ENCODE measurements at regions not wholly inside any gene's neighbourhood (a gene's known extent, or its start where the extent isn't known, plus 50 kb on each side); places are given as distances from the start of the nearest gene placed in this dataset.
A peak's percentile ranks its signal among the peaks of the same experiment; 100 is the strongest.

DNA sequence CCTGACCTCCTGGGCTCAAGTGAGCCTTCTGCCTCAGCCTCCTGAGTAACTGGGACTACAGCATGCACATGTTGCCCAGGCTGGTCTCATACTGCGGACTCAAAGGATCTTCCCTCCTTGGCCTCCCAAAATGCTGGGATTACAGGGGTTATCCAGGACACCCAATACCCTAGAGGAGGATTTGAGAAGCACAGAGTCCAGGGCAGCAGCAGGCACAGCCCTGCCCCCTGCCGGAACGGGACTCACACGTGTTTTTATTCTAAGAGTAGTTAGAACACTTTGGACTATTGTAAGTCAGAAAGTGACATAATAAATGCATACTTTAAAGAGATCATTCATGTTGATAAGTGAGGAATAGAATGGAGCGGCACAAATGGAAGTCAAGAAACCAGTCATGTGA, 80.2 kb downstream of the C6orf118 start:
- H3K36me3 ChIP-seq (replicated peaks; ENCODE audit: insufficient read depth, low read depth): no peaks in the 10 kb centered on the region
- no peak overlapping the region for H3K27ac ChIP-seq
- no peak overlapping the region for H3K4me2 ChIP-seq
- no peak overlapping the region for H3K4me3 ChIP-seq
- H3K79me2 ChIP-seq: no peaks in the 10 kb centered on the region
- H2AFZ ChIP-seq: no peak overlapping the region
- H3K27me3 ChIP-seq: no peaks in the 10 kb centered on the region
- WGBS (ENCODE audit: low lambda C conversion rate, missing lambda C conversion rate): 93% methylated on average over 5 of the region's 5 CpGs
- DNase-seq (ENCODE audit: low spot score): no peak
- TF ChIP-seq EZH2 (IDR thresholded peaks at IDR 0.05; ENCODE audit: borderline replicate concordance) (no peak), EZH2phosphoT487 (IDR thresholded peaks at IDR 0.05; ENCODE audit: low read depth, severe bottlenecking, unreplicated experiment) (no peak)
- TF ChIP-seq, protein P1, sequence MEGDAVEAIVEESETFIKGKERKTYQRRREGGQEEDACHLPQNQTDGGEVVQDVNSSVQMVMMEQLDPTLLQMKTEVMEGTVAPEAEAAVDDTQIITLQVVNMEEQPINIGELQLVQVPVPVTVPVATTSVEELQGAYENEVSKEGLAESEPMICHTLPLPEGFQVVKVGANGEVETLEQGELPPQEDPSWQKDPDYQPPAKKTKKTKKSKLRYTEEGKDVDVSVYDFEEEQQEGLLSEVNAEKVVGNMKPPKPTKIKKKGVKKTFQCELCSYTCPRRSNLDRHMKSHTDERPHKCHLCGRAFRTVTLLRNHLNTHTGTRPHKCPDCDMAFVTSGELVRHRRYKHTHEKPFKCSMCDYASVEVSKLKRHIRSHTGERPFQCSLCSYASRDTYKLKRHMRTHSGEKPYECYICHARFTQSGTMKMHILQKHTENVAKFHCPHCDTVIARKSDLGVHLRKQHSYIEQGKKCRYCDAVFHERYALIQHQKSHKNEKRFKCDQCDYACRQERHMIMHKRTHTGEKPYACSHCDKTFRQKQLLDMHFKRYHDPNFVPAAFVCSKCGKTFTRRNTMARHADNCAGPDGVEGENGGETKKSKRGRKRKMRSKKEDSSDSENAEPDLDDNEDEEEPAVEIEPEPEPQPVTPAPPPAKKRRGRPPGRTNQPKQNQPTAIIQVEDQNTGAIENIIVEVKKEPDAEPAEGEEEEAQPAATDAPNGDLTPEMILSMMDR (IDR thresholded peaks at IDR 0.05; ENCODE audit: poor library complexity): no peak
- H4K20me1 ChIP-seq (ENCODE audit: insufficient read depth, poor library complexity, severe bottlenecking): no peaks in the 10 kb centered on the region
- no peaks in the 10 kb centered on the region for H3K9me2 ChIP-seq (replicated peaks; ENCODE audit: insufficient read depth)
- H3K9me3 ChIP-seq (ENCODE audit: low read depth): no peaks in the 10 kb centered on the region
- no peaks in the 10 kb centered on the region for H3K4me1 ChIP-seq (ENCODE audit: insufficient read depth)

DNA sequence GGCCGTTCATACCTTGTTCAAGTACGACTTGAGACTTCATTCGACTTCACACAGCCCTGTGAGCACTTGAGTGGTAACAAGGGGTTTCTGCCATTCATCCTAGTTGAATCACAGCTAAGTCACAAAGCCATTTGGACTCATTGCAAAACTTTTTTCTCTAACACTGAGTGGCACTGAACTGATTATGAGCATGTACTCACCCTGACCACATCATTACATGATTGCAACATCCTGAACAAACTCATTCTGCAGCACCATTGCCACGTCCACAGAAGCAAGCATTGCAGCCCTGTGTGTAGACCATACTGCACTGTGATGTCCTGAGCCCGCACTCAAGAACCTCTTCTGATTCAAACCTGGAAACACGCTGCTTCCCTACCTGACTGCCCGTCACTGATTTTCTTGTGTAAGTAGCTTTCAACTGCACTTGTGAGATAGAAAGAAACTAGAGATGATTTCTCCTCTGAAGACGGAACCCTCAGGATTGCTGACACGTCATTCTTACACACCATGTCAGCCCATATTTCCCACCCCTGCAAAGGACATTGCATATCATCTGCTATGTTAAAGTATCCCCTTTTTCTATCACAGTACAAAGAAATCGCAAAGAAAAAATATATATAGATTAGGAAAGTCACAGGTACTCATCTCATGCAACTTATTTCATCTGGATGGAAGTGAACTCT, 81.6 kb downstream of the C6orf118 start:
- Histone ChIP-seq H3K9me3 (ENCODE audit: low read depth) (no peaks in the 10 kb centered on the region), H4K20me1 (ENCODE audit: insufficient read depth, poor library complexity, severe bottlenecking) (no peaks in the 10 kb centered on the region), H3K27ac (no peak overlapping the region), H3K4me1 (ENCODE audit: insufficient read depth) (no peaks in the 10 kb centered on the region), H3K4me2 (no peak overlapping the region), H3K4me3 (no peak overlapping the region), H3K79me2 (no peaks in the 10 kb centered on the region), H3K27me3 (no peaks in the 10 kb centered on the region), H3K9me2 (replicated peaks; ENCODE audit: insufficient read depth) (no peaks in the 10 kb centered on the region), H2AFZ (no peak overlapping the region), H3K36me3 (replicated peaks; ENCODE audit: insufficient read depth, low read depth) (no peaks in the 10 kb centered on the region)
- no peak for TF ChIP-seq EZH2 (IDR thresholded peaks at IDR 0.05; ENCODE audit: borderline replicate concordance)
- TF ChIP-seq, protein P1 (IDR thresholded peaks at IDR 0.05; ENCODE audit: poor library complexity): no peak
- no peak for TF ChIP-seq EZH2phosphoT487 (IDR thresholded peaks at IDR 0.05; ENCODE audit: low read depth, severe bottlenecking, unreplicated experiment)
- peak; percentile 20 for DNase-seq (ENCODE audit: low spot score)
- 81% methylated on average over 10 of the region's 10 CpGs for WGBS (ENCODE audit: low lambda C conversion rate, missing lambda C conversion rate)

- no peaks in the 10 kb centered on the region for H3K36me3 ChIP-seq (replicated peaks; ENCODE audit: insufficient read depth, low read depth)
- 57% methylated on average over 1 of the region's 1 CpG for WGBS (ENCODE audit: low lambda C conversion rate, missing lambda C conversion rate)
- H3K4me3 ChIP-seq: no peak overlapping the region
- H2AFZ ChIP-seq: no peak overlapping the region
- H3K27me3 ChIP-seq: no peaks in the 10 kb centered on the region
- no peak for DNase-seq (ENCODE audit: low spot score)
- H3K9me2 ChIP-seq (replicated peaks; ENCODE audit: insufficient read depth): no peaks in the 10 kb centered on the region
- H3K9me3 ChIP-seq (ENCODE audit: low read depth): no peaks in the 10 kb centered on the region
- no peak overlapping the region for H3K4me2 ChIP-seq
- no peaks in the 10 kb centered on the region for H3K79me2 ChIP-seq
- H3K4me1 ChIP-seq (ENCODE audit: insufficient read depth): no peaks in the 10 kb centered on the region
- TF ChIP-seq, protein P1 (IDR thresholded peaks at IDR 0.05; ENCODE audit: poor library complexity): no peak
- no peak for TF ChIP-seq EZH2 (IDR thresholded peaks at IDR 0.05; ENCODE audit: borderline replicate concordance)
- TF ChIP-seq EZH2phosphoT487 (IDR thresholded peaks at IDR 0.05; ENCODE audit: low read depth, severe bottlenecking, unreplicated experiment): no peak
- H4K20me1 ChIP-seq (ENCODE audit: insufficient read depth, poor library complexity, severe bottlenecking): no peaks in the 10 kb centered on the region
- H3K27ac ChIP-seq: no peak overlapping the region
Measured at GRCh38 chr6:165223736-165224135, 85.7 kb downstream of the C6orf118 start.
